PC-3 (cell line): ENCODE measurements at regions not wholly inside any gene's neighbourhood (a gene's known extent, or its start where the extent isn't known, plus 50 kb on each side); places are given as distances from the start of the nearest gene placed in this dataset.

Experiments used
- EZH2 ChIP-seq: fragments of 300-600 bp; sonication (generic); IDR thresholded peaks from one replicate; pipeline ENCODE4 v1.6.1; 2017; ENCODE audit warnings: antibody characterized with exemption, mild to moderate bottlenecking, low read length; ENCODE audit not compliant: unreplicated experiment
- TF ChIP-seq, protein P1 (sequence below): fragments of 300-600 bp; sonication (generic); conservative IDR thresholded peaks from 2 replicates; pipeline ENCODE4 v1.5.1; 2017; ENCODE audit warnings: antibody characterized with exemption, low read depth, mild to moderate bottlenecking, low read length

DNA sequence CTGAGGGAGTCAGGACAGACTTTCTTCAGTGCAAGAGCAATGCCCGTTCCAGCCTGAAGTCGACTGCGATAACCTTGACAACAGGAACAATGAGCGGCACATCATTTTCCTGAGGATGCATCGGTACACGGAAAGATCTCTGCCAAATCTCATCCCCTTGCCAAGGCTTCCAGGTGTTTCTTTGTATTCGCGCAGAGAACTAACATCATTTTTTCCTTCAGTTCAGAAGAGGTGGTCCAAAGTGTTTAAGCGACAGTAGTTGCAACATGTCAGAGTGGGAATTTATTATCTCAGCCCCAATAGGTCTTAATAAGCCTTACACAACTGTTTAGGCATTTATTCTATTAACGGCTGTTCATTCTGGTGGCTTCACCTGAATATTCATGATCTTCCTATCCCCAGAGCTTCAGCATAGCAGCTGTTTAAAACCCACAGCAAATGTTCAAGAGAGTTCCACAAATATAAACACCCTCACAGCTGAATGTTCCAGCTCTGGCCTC is 129.7 kb upstream of the NFIA start:
- no peak for TF ChIP-seq EZH2
- TF ChIP-seq, protein P1, sequence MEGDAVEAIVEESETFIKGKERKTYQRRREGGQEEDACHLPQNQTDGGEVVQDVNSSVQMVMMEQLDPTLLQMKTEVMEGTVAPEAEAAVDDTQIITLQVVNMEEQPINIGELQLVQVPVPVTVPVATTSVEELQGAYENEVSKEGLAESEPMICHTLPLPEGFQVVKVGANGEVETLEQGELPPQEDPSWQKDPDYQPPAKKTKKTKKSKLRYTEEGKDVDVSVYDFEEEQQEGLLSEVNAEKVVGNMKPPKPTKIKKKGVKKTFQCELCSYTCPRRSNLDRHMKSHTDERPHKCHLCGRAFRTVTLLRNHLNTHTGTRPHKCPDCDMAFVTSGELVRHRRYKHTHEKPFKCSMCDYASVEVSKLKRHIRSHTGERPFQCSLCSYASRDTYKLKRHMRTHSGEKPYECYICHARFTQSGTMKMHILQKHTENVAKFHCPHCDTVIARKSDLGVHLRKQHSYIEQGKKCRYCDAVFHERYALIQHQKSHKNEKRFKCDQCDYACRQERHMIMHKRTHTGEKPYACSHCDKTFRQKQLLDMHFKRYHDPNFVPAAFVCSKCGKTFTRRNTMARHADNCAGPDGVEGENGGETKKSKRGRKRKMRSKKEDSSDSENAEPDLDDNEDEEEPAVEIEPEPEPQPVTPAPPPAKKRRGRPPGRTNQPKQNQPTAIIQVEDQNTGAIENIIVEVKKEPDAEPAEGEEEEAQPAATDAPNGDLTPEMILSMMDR, result no peak
